WTC11 (cell line): ENCODE measurements at regions not wholly inside any gene's neighbourhood (a gene's known extent, or its start where the extent isn't known, plus 50 kb on each side); places are given as distances from the start of the nearest gene placed in this dataset.

ENCODE experiments used
- ATAC-seq: fragments of 200-7000 bp; cut with Tn5 transposase; 2 replicates; pipeline ENCODE4 v1.10.0; 2021; ENCODE audit warnings: mild to moderate bottlenecking, moderate library complexity
- CTCF ChIA-PET: fragments of 300-600 bp; sonication (Branson Sonifier 250); formaldehyde crosslinking; loops from one replicate; lab custom pipeline; 2021; ENCODE audit warnings: antibody characterized with exemption; lab: Charles Lee
- POLR2A ChIA-PET: fragments of 350-600 bp; sonication (Branson Sonifier 250); formaldehyde crosslinking; loops from one replicate; lab custom pipeline; 2021; ENCODE audit warnings: antibody characterized with exemption; lab: Charles Lee
- DNase-seq: peaks from one replicate; pipeline ENCODE4 v3.0.0; 2021; ENCODE audit warnings: low spot score
- H3K27ac Mint-ChIP-seq: 2 replicates; pipeline ENCODE4 v1.8.0; 2021; ENCODE audit warnings: mixed read lengths
- H3K27me3 Mint-ChIP-seq: 2 replicates; pipeline ENCODE4 v1.8.0; 2021; ENCODE audit warnings: low read depth, mild to moderate bottlenecking, moderate library complexity, mixed read lengths
- H3K36me3 Mint-ChIP-seq: 2 replicates; pipeline ENCODE4 v1.8.0; 2021; ENCODE audit warnings: mixed read lengths
- H3K4me1 Mint-ChIP-seq: 2 replicates; pipeline ENCODE4 v1.8.0; 2022; ENCODE audit warnings: mixed read lengths
- H3K4me3 Mint-ChIP-seq: 2 replicates; pipeline ENCODE4 v1.8.0; 2021; ENCODE audit warnings: mild to moderate bottlenecking, moderate library complexity, mixed read lengths
- H3K9me3 Mint-ChIP-seq: 2 replicates; pipeline ENCODE4 v1.8.0; 2021; ENCODE audit warnings: mixed read lengths
- ETV6 ChIP-seq: sonication (generic); formaldehyde crosslinking; IDR thresholded peaks from 2 replicates; pipeline ENCODE4 v1.8.1; 2022; ENCODE audit warnings: mild to moderate bottlenecking, missing genetic modification reagents
- FOXP1 ChIP-seq: sonication (generic); formaldehyde crosslinking; IDR thresholded peaks from 2 replicates; pipeline ENCODE4 v1.8.0; 2022; ENCODE audit warnings: missing genetic modification reagents, mild to moderate bottlenecking, moderate library complexity, borderline replicate concordance
- GTF2I ChIP-seq: fragments of 250-450 bp; sonication (Bioruptor Pico); conservative IDR thresholded peaks from 2 replicates; pipeline ENCODE4 v1.4.0; 2021; ENCODE audit warnings: mild to moderate bottlenecking
- JAZF1 ChIP-seq: fragments of 250-450 bp; sonication (Bioruptor Pico); IDR thresholded peaks from 2 replicates; pipeline ENCODE4 v1.9.0; 2021; ENCODE audit warnings: moderate library complexity, mild to moderate bottlenecking, inconsistent platforms
- NFYB ChIP-seq: sonication (generic); formaldehyde crosslinking; conservative IDR thresholded peaks from 2 replicates; pipeline ENCODE4 v1.8.0; 2022; ENCODE audit warnings: low read depth, missing genetic modification reagents
- RORB ChIP-seq: fragments of 250-450 bp; sonication (Bioruptor Pico); IDR thresholded peaks from 2 replicates; pipeline ENCODE4 v1.9.0; 2021; ENCODE audit warnings: mild to moderate bottlenecking
- SOX15 ChIP-seq: fragments of 250-450 bp; sonication (Bioruptor Pico); IDR thresholded peaks from 2 replicates; pipeline ENCODE4 v1.9.0; 2021; ENCODE audit warnings: mild to moderate bottlenecking
- TCF7 ChIP-seq: sonication (generic); formaldehyde crosslinking; IDR thresholded peaks from 2 replicates; pipeline ENCODE4 v1.8.0; 2022; ENCODE audit warnings: mild to moderate bottlenecking, low read depth, missing genetic modification reagents, moderate library complexity
- TEAD1 ChIP-seq: sonication (generic); formaldehyde crosslinking; IDR thresholded peaks from 2 replicates; pipeline ENCODE4 v1.8.0; 2022; ENCODE audit warnings: mild to moderate bottlenecking, missing genetic modification reagents
- TP53 ChIP-seq: sonication (generic); formaldehyde crosslinking; IDR thresholded peaks from 2 replicates; pipeline ENCODE4 v1.8.1; 2023; ENCODE audit warnings: mild to moderate bottlenecking, missing genetic modification reagents
- ZNF232 ChIP-seq: sonication (generic); formaldehyde crosslinking; IDR thresholded peaks from 2 replicates; pipeline ENCODE4 v1.8.0; 2022; ENCODE audit warnings: mild to moderate bottlenecking, missing genetic modification reagents
- ZNF317 ChIP-seq: sonication (generic); formaldehyde crosslinking; IDR thresholded peaks from 2 replicates; pipeline ENCODE4 v1.8.1; 2023; ENCODE audit warnings: low read depth, mild to moderate bottlenecking, moderate library complexity, missing genetic modification reagents, borderline replicate concordance
- TF ChIP-seq, protein P1 (sequence below): sonication (generic); formaldehyde crosslinking; IDR thresholded peaks from 2 replicates; pipeline ENCODE4 v1.8.1; 2023; ENCODE audit warnings: mild to moderate bottlenecking, moderate library complexity, missing genetic modification reagents
- TF ChIP-seq, protein P2 (sequence below): sonication (generic); formaldehyde crosslinking; IDR thresholded peaks from 2 replicates; pipeline ENCODE4 v1.8.0; 2022; ENCODE audit warnings: mild to moderate bottlenecking, missing genetic modification reagents
- TF ChIP-seq, protein P3 (sequence below): fragments of 200-600 bp; IDR thresholded peaks from 2 replicates; pipeline ENCODE4 v1.8.0; 2022; ENCODE audit warnings: antibody characterized with exemption
- TF ChIP-seq, protein P4 (sequence below): sonication (generic); formaldehyde crosslinking; IDR thresholded peaks from 2 replicates; pipeline ENCODE4 v1.8.1; 2022; ENCODE audit warnings: mild to moderate bottlenecking, missing genetic modification reagents, moderate library complexity, borderline replicate concordance
- TF ChIP-seq, protein P5 (sequence below): sonication (generic); formaldehyde crosslinking; IDR thresholded peaks from 2 replicates; pipeline ENCODE4 v1.8.1; 2023; ENCODE audit warnings: mild to moderate bottlenecking, missing genetic modification reagents, borderline replicate concordance
- TF ChIP-seq, protein P6 (sequence below): fragments of 250-450 bp; sonication (Bioruptor Pico); IDR thresholded peaks from 2 replicates; pipeline ENCODE4 v1.9.0; 2021; ENCODE audit warnings: mild to moderate bottlenecking
- TF ChIP-seq, protein P7 (sequence below): sonication (generic); formaldehyde crosslinking; IDR thresholded peaks from 2 replicates; pipeline ENCODE4 v1.8.0; 2022; ENCODE audit warnings: mild to moderate bottlenecking, missing genetic modification reagents
- TF ChIP-seq, protein P8 (sequence below): sonication (generic); formaldehyde crosslinking; IDR thresholded peaks from 2 replicates; pipeline ENCODE4 v1.8.1; 2023; ENCODE audit warnings: mild to moderate bottlenecking, missing genetic modification reagents, moderate library complexity

DNA sequence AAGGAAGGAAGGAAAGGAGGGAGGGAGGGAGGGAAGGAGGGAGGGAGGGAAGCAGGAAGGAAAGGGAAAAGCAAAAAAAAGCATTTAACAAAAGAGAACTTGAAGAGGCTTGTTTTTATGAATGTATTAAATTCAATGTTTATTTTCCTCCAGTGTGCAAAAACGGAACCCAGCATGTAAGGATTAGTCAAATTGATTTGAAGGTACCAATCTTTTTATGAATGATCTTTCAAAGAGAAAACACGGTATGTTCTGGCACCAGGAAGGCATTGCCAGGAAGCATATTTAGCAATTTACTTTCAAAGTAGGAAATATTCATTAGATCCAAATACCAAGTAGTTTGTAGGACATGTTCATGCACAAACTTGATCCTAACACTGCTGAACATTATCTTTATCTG, 453.6 kb downstream of the PDGFC start:
- no peak for ATAC-seq
- Mint-ChIP-seq H3K27me3 (no peaks in the 10 kb centered on the region), H3K36me3 (no peaks in the 10 kb centered on the region), H3K4me3 (no peak overlapping the region), H3K9me3 (no peaks in the 10 kb centered on the region), H3K4me1 (peaks cover 9% of the 10 kb centered on the region), H3K27ac (no peak overlapping the region)
- DNase-seq = no peak
- TF ChIP-seq, protein P1, sequence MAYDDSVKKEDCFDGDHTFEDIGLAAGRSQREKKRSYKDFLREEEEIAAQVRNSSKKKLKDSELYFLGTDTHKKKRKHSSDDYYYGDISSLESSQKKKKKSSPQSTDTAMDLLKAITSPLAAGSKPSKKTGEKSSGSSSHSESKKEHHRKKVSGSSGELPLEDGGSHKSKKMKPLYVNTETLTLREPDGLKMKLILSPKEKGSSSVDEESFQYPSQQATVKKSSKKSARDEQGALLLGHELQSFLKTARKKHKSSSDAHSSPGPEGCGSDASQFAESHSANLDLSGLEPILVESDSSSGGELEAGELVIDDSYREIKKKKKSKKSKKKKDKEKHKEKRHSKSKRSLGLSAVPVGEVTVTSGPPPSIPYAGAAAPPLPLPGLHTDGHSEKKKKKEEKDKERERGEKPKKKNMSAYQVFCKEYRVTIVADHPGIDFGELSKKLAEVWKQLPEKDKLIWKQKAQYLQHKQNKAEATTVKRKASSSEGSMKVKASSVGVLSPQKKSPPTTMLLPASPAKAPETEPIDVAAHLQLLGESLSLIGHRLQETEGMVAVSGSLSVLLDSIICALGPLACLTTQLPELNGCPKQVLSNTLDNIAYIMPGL (CRISPR knock-in tag) = no peak
- TF ChIP-seq, protein P2, sequence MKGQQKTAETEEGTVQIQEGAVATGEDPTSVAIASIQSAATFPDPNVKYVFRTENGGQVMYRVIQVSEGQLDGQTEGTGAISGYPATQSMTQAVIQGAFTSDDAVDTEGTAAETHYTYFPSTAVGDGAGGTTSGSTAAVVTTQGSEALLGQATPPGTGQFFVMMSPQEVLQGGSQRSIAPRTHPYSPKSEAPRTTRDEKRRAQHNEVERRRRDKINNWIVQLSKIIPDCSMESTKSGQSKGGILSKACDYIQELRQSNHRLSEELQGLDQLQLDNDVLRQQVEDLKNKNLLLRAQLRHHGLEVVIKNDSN = no peak
- no peak for TF ChIP-seq TP53
- TF ChIP-seq FOXP1 = no peak
- TF ChIP-seq, protein P3, sequence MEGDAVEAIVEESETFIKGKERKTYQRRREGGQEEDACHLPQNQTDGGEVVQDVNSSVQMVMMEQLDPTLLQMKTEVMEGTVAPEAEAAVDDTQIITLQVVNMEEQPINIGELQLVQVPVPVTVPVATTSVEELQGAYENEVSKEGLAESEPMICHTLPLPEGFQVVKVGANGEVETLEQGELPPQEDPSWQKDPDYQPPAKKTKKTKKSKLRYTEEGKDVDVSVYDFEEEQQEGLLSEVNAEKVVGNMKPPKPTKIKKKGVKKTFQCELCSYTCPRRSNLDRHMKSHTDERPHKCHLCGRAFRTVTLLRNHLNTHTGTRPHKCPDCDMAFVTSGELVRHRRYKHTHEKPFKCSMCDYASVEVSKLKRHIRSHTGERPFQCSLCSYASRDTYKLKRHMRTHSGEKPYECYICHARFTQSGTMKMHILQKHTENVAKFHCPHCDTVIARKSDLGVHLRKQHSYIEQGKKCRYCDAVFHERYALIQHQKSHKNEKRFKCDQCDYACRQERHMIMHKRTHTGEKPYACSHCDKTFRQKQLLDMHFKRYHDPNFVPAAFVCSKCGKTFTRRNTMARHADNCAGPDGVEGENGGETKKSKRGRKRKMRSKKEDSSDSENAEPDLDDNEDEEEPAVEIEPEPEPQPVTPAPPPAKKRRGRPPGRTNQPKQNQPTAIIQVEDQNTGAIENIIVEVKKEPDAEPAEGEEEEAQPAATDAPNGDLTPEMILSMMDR = no peak
- TF ChIP-seq, protein P4, sequence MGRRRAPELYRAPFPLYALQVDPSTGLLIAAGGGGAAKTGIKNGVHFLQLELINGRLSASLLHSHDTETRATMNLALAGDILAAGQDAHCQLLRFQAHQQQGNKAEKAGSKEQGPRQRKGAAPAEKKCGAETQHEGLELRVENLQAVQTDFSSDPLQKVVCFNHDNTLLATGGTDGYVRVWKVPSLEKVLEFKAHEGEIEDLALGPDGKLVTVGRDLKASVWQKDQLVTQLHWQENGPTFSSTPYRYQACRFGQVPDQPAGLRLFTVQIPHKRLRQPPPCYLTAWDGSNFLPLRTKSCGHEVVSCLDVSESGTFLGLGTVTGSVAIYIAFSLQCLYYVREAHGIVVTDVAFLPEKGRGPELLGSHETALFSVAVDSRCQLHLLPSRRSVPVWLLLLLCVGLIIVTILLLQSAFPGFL (CRISPR knock-in tag) = no peak
- TF ChIP-seq GTF2I (CRISPR knock-in tag) = no peak
- TF ChIP-seq, protein P5, sequence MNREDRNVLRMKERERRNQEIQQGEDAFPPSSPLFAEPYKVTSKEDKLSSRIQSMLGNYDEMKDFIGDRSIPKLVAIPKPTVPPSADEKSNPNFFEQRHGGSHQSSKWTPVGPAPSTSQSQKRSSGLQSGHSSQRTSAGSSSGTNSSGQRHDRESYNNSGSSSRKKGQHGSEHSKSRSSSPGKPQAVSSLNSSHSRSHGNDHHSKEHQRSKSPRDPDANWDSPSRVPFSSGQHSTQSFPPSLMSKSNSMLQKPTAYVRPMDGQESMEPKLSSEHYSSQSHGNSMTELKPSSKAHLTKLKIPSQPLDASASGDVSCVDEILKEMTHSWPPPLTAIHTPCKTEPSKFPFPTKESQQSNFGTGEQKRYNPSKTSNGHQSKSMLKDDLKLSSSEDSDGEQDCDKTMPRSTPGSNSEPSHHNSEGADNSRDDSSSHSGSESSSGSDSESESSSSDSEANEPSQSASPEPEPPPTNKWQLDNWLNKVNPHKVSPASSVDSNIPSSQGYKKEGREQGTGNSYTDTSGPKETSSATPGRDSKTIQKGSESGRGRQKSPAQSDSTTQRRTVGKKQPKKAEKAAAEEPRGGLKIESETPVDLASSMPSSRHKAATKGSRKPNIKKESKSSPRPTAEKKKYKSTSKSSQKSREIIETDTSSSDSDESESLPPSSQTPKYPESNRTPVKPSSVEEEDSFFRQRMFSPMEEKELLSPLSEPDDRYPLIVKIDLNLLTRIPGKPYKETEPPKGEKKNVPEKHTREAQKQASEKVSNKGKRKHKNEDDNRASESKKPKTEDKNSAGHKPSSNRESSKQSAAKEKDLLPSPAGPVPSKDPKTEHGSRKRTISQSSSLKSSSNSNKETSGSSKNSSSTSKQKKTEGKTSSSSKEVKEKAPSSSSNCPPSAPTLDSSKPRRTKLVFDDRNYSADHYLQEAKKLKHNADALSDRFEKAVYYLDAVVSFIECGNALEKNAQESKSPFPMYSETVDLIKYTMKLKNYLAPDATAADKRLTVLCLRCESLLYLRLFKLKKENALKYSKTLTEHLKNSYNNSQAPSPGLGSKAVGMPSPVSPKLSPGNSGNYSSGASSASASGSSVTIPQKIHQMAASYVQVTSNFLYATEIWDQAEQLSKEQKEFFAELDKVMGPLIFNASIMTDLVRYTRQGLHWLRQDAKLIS (CRISPR knock-in tag) = no peak
- TF ChIP-seq, protein P6, sequence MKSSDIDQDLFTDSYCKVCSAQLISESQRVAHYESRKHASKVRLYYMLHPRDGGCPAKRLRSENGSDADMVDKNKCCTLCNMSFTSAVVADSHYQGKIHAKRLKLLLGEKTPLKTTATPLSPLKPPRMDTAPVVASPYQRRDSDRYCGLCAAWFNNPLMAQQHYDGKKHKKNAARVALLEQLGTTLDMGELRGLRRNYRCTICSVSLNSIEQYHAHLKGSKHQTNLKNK (CRISPR knock-in tag) = no peak
- TF ChIP-seq, protein P7, sequence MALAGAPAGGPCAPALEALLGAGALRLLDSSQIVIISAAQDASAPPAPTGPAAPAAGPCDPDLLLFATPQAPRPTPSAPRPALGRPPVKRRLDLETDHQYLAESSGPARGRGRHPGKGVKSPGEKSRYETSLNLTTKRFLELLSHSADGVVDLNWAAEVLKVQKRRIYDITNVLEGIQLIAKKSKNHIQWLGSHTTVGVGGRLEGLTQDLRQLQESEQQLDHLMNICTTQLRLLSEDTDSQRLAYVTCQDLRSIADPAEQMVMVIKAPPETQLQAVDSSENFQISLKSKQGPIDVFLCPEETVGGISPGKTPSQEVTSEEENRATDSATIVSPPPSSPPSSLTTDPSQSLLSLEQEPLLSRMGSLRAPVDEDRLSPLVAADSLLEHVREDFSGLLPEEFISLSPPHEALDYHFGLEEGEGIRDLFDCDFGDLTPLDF (CRISPR knock-in tag) = no peak
- no peak for TF ChIP-seq TEAD1 (CRISPR knock-in tag)
- TF ChIP-seq JAZF1 = no peak
- ChIA-PET CTCF (no interaction called here), POLR2A (no interaction called here)

DNA sequence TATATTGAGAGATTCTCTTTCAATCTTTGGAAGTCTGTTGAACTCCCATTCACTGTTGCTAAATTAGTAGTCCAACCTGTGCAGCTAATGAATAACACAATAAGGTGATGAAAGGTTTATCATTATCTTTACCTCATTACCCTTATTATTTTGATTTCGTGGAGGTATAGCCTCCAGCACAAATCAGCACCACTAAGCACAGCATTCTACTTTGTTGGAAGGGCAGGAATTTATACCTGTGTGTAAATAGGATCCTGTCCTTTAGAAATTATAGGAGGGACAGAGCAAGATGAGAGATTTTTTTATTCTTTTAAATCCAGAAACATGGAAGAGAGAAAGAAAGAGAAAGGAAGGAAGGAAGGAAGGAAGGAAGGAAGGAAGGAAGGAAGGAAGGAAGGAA, 454.1 kb downstream of the PDGFC start:
- no peak overlapping the region for H3K4me3 Mint-ChIP-seq
- POLR2A ChIA-PET = no interaction called here
- H3K27me3 Mint-ChIP-seq = no peaks in the 10 kb centered on the region
- CTCF ChIA-PET = no interaction called here
- DNase-seq = no peak
- no peak for ATAC-seq
- peaks cover 9% of the 10 kb centered on the region for H3K4me1 Mint-ChIP-seq
- H3K27ac Mint-ChIP-seq = no peak overlapping the region
- H3K36me3 Mint-ChIP-seq = no peaks in the 10 kb centered on the region
- no peaks in the 10 kb centered on the region for H3K9me3 Mint-ChIP-seq
- TF ChIP-seq, protein P7 (CRISPR knock-in tag) = no peak
- TF ChIP-seq NFYB (CRISPR knock-in tag) (no peak), TCF7 (CRISPR knock-in tag) (no peak), ETV6 (CRISPR knock-in tag) (no peak), RORB (CRISPR knock-in tag) (no peak), JAZF1 (no peak), ZNF317 (CRISPR knock-in tag) (no peak), SOX15 (CRISPR knock-in tag) (no peak), ZNF232 (CRISPR knock-in tag) (no peak)
- TF ChIP-seq, protein P1 (CRISPR knock-in tag) = no peak
- TF ChIP-seq, protein P8, sequence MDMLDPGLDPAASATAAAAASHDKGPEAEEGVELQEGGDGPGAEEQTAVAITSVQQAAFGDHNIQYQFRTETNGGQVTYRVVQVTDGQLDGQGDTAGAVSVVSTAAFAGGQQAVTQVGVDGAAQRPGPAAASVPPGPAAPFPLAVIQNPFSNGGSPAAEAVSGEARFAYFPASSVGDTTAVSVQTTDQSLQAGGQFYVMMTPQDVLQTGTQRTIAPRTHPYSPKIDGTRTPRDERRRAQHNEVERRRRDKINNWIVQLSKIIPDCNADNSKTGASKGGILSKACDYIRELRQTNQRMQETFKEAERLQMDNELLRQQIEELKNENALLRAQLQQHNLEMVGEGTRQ = no peak
